ENCODE measurements at regions not wholly inside any gene's neighbourhood (a gene's known extent, or its start where the extent isn't known, plus 50 kb on each side); places are given as distances from the start of the nearest gene placed in this dataset.

- no peak for TF ChIP-seq JUND (IDR thresholded peaks at IDR 0.05)
- TF ChIP-seq POLR2A (IDR thresholded peaks at IDR 0.05; ENCODE audit: borderline replicate concordance, extremely low read depth, insufficient read depth, insufficient read length): no peak
- no peak for TF ChIP-seq CTCF (IDR thresholded peaks at IDR 0.05 in 2 of 3, conservative IDR thresholded peaks at IDR 0.05 in 1 of 3; ENCODE audit: borderline replicate concordance in 1 of 3, insufficient read depth in 1 of 3, low read depth in 2 of 3, low read length in 2 of 3)
- TF ChIP-seq TCF7L2 (IDR thresholded peaks at IDR 0.05; ENCODE audit: borderline replicate concordance, extremely low read depth, insufficient read depth, insufficient read length): no peak
- no peak for TF ChIP-seq EZH2 (IDR thresholded peaks at IDR 0.05)
- no peak for TF ChIP-seq RAD21 (IDR thresholded peaks at IDR 0.05; ENCODE audit: low read depth)
- no peak for TF ChIP-seq REST (IDR thresholded peaks at IDR 0.05; ENCODE audit: low read depth)
- no peak for TF ChIP-seq POLR2AphosphoS5 (IDR thresholded peaks at IDR 0.05; ENCODE audit: low read depth, low read length)
- TF ChIP-seq EGR1 (IDR thresholded peaks at IDR 0.05; ENCODE audit: low read depth): no peak
- TF ChIP-seq ELF1 (IDR thresholded peaks at IDR 0.05; ENCODE audit: borderline replicate concordance, low read depth): no peak
- no peak for TF ChIP-seq ZNF274 (IDR thresholded peaks at IDR 0.05; ENCODE audit: low read depth, low read length)
- no peak for TF ChIP-seq EZH2phosphoT487 (IDR thresholded peaks at IDR 0.05; ENCODE audit: borderline replicate concordance)
These were observed 88.5 kb upstream of the CSRP2 start for GRCh38 chr12:76967181-76967885.

All from HCT116 (cell line).